Glutamatergic neuron (in vitro differentiated cells): ENCODE measurements at regions not wholly inside any gene's neighbourhood (a gene's known extent, or its start where the extent isn't known, plus 50 kb on each side); places are given as distances from the start of the nearest gene placed in this dataset.

Experiments used
- DNase-seq: peaks from one replicate; pipeline ENCODE4 v3.0.0; 2022
- H3K27ac Mint-ChIP-seq: one replicate; pipeline ENCODE4 v1.8.0; 2020; ENCODE audit warnings: mild to moderate bottlenecking, mixed read lengths, inconsistent platforms; ENCODE audit not compliant: unreplicated experiment
- H3K27me3 Mint-ChIP-seq: one replicate; pipeline ENCODE4 v1.8.0; 2020; ENCODE audit warnings: mild to moderate bottlenecking, moderate library complexity, mixed read lengths, inconsistent platforms; ENCODE audit not compliant: unreplicated experiment
- H3K36me3 Mint-ChIP-seq: one replicate; pipeline ENCODE4 v1.8.0; 2020; ENCODE audit warnings: mild to moderate bottlenecking, mixed read lengths, inconsistent platforms; ENCODE audit not compliant: unreplicated experiment
- H3K4me1 Mint-ChIP-seq: one replicate; pipeline ENCODE4 v1.8.0; 2020; ENCODE audit warnings: mild to moderate bottlenecking, low read depth, mixed read lengths, inconsistent platforms; ENCODE audit not compliant: unreplicated experiment
- H3K4me3 Mint-ChIP-seq: one replicate; pipeline ENCODE4 v1.8.0; 2020; ENCODE audit warnings: mild to moderate bottlenecking, mixed read lengths, inconsistent platforms; ENCODE audit not compliant: unreplicated experiment
- H3K9me3 Mint-ChIP-seq: one replicate; pipeline ENCODE4 v1.8.0; 2020; ENCODE audit warnings: mild to moderate bottlenecking, moderate library complexity, mixed read lengths, inconsistent platforms; ENCODE audit not compliant: unreplicated experiment
- TF ChIP-seq, protein P1 (sequence below): fragments of 200-600 bp; sonication (generic); IDR thresholded peaks from one replicate; pipeline ENCODE4 v1.5.0; 2021; ENCODE audit not compliant: partially characterized antibody, unreplicated experiment

DNA sequence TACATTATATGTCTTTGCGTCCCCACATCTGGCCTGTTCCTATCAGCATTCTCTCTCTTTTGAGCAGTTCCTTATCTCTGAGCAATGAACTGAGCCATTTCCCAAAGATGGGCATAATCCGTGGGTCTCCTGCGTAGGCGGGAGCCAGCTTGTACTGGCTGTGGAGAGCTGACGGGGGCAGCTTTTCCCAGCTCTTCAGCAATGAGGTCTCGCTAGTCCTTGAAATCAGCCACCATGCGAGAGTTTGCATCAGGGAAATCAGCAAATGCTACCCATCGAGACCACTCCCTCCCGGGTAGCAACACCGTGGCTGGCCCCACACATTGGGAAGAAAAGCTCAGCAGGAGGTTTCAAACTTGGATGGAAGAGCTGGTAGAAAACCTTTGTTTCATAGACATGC, 51.9 kb upstream of the FAM180A start:
- no peak overlapping the region for H3K4me3 Mint-ChIP-seq
- H3K4me1 Mint-ChIP-seq, result peaks cover 19% of the 10 kb centered on the region
- H3K9me3 Mint-ChIP-seq, result peaks cover 1% of the 10 kb centered on the region
- DNase-seq, result no peak
- H3K27ac Mint-ChIP-seq, result peak overlapping the region; percentile 15
- H3K27me3 Mint-ChIP-seq, result peaks cover 5% of the 10 kb centered on the region
- H3K36me3 Mint-ChIP-seq, result no peaks in the 10 kb centered on the region
- TF ChIP-seq, protein P1, sequence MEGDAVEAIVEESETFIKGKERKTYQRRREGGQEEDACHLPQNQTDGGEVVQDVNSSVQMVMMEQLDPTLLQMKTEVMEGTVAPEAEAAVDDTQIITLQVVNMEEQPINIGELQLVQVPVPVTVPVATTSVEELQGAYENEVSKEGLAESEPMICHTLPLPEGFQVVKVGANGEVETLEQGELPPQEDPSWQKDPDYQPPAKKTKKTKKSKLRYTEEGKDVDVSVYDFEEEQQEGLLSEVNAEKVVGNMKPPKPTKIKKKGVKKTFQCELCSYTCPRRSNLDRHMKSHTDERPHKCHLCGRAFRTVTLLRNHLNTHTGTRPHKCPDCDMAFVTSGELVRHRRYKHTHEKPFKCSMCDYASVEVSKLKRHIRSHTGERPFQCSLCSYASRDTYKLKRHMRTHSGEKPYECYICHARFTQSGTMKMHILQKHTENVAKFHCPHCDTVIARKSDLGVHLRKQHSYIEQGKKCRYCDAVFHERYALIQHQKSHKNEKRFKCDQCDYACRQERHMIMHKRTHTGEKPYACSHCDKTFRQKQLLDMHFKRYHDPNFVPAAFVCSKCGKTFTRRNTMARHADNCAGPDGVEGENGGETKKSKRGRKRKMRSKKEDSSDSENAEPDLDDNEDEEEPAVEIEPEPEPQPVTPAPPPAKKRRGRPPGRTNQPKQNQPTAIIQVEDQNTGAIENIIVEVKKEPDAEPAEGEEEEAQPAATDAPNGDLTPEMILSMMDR, result no peak

DNA sequence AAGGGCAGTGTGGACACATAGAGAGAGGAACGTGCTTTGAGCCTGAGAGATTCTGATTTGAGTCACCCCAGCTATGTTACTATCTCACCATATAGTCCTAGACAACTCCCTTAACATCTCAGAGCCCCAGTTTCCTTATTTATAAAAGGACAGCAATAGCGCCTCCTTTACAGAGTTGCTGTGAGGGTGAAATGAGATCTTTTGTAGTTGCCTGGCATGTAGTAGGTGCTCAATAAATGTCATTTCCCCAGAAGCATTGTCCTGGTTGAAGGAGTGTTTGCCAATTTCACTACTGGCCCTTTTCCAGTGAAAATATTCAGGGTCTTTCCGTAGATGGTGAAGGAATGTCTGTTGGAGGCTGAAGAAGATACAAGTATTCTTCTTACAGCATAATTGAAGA, 51.3 kb upstream of the FAM180A start:
- H3K27me3 Mint-ChIP-seq, result peaks cover 5% of the 10 kb centered on the region
- H3K27ac Mint-ChIP-seq, result no peak overlapping the region
- TF ChIP-seq, protein P1, result no peak
- peaks cover 19% of the 10 kb centered on the region for H3K4me1 Mint-ChIP-seq
- H3K4me3 Mint-ChIP-seq, result no peak overlapping the region
- no peaks in the 10 kb centered on the region for H3K36me3 Mint-ChIP-seq
- no peak for DNase-seq
- peaks cover 1% of the 10 kb centered on the region for H3K9me3 Mint-ChIP-seq
